HEK293 (cell line): ENCODE measurements at regions not wholly inside any gene's neighbourhood (a gene's known extent, or its start where the extent isn't known, plus 50 kb on each side); places are given as distances from the start of the nearest gene placed in this dataset.
"Not testable (repeated sequence)": the region's sequence is repeated elsewhere in the genome, so short reads cannot be mapped to it uniquely, and the experiment has no call there.

ENCODE experiments used
- CTCF ChIP-seq: fragments of 450-650 bp; formaldehyde crosslinking; IDR thresholded peaks from 2 replicates; pipeline ENCODE4 v1.5.1; 2016; ENCODE audit warnings: missing biosample characterization, missing genetic modification characterization
- KLF8 ChIP-seq: fragments of 450-650 bp; formaldehyde crosslinking; IDR thresholded peaks from 2 replicates; pipeline ENCODE4 v1.5.1; 2016; ENCODE audit warnings: missing biosample characterization, missing genetic modification characterization
- ZNF23 ChIP-seq: fragments of 450-650 bp; formaldehyde crosslinking; IDR thresholded peaks from 2 replicates; pipeline ENCODE4 v1.5.1; 2016; ENCODE audit warnings: missing biosample characterization, missing genetic modification characterization, borderline replicate concordance
- ZNF48 ChIP-seq: fragments of 450-650 bp; formaldehyde crosslinking; IDR thresholded peaks from 2 replicates; pipeline ENCODE4 v1.5.1; 2016; ENCODE audit warnings: missing biosample characterization, missing genetic modification characterization
- ZNF518A ChIP-seq: fragments of 450-650 bp; formaldehyde crosslinking; conservative IDR thresholded peaks from 2 replicates; pipeline ENCODE4 v1.5.1; 2016; ENCODE audit warnings: low read depth, missing biosample characterization, missing genetic modification characterization
- ZNF777 ChIP-seq: fragments of 450-650 bp; formaldehyde crosslinking; IDR thresholded peaks from 2 replicates; pipeline ENCODE4 v1.5.1; 2017; ENCODE audit warnings: missing biosample characterization, missing genetic modification characterization, borderline replicate concordance
- TF ChIP-seq, protein P1 (sequence below): fragments of 450-650 bp; formaldehyde crosslinking; IDR thresholded peaks from 2 replicates; pipeline ENCODE4 v1.5.1; 2016; ENCODE audit warnings: missing biosample characterization, missing genetic modification characterization
- TF ChIP-seq, protein P2 (sequence below): sonication (generic); formaldehyde crosslinking; IDR thresholded peaks from 2 replicates; pipeline ENCODE4 v1.8.1; 2022; ENCODE audit warnings: mild to moderate bottlenecking, moderate library complexity, missing genetic modification reagents

GRCh38 chr9:94425312-94425711 is 96.9 kb upstream of the NUTM2F start:
- not testable (repeated sequence) for TF ChIP-seq ZNF518A (tag by site-specific recombination); ZNF48 (tag by site-specific recombination); CTCF (tag by site-specific recombination); ZNF777 (tag by site-specific recombination); ZNF23 (tag by site-specific recombination); KLF8
- TF ChIP-seq, protein P1, sequence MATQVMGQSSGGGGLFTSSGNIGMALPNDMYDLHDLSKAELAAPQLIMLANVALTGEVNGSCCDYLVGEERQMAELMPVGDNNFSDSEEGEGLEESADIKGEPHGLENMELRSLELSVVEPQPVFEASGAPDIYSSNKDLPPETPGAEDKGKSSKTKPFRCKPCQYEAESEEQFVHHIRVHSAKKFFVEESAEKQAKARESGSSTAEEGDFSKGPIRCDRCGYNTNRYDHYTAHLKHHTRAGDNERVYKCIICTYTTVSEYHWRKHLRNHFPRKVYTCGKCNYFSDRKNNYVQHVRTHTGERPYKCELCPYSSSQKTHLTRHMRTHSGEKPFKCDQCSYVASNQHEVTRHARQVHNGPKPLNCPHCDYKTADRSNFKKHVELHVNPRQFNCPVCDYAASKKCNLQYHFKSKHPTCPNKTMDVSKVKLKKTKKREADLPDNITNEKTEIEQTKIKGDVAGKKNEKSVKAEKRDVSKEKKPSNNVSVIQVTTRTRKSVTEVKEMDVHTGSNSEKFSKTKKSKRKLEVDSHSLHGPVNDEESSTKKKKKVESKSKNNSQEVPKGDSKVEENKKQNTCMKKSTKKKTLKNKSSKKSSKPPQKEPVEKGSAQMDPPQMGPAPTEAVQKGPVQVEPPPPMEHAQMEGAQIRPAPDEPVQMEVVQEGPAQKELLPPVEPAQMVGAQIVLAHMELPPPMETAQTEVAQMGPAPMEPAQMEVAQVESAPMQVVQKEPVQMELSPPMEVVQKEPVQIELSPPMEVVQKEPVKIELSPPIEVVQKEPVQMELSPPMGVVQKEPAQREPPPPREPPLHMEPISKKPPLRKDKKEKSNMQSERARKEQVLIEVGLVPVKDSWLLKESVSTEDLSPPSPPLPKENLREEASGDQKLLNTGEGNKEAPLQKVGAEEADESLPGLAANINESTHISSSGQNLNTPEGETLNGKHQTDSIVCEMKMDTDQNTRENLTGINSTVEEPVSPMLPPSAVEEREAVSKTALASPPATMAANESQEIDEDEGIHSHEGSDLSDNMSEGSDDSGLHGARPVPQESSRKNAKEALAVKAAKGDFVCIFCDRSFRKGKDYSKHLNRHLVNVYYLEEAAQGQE (tag by site-specific recombination), result not testable (repeated sequence)
- TF ChIP-seq, protein P2, sequence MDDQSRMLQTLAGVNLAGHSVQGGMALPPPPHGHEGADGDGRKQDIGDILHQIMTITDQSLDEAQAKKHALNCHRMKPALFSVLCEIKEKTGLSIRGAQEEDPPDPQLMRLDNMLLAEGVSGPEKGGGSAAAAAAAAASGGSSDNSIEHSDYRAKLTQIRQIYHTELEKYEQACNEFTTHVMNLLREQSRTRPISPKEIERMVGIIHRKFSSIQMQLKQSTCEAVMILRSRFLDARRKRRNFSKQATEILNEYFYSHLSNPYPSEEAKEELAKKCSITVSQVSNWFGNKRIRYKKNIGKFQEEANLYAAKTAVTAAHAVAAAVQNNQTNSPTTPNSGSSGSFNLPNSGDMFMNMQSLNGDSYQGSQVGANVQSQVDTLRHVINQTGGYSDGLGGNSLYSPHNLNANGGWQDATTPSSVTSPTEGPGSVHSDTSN (CRISPR knock-in tag), result not testable (repeated sequence)
